Coronary artery (tissue), 2 donors: ENCODE measurements at regions not wholly inside any gene's neighbourhood (a gene's known extent, or its start where the extent isn't known, plus 50 kb on each side); places are given as distances from the start of the nearest gene placed in this dataset.

ENCODE experiments used
- DNase-seq: peaks from one replicate; pipeline ENCODE4 v3.0.0-alpha.2; 2017; ENCODE audit warnings: low spot score
- H3K27ac ChIP-seq, 2 donors: fragments of 200-600 bp; sonication (generic); one replicate each; pipeline ENCODE4 v1.5.1; 2016 to 2019
- H3K4me3 ChIP-seq: fragments of 200-600 bp; sonication (generic); 2 replicates; pipeline ENCODE4 v1.5.1; 2016; ENCODE audit warnings: mild to moderate bottlenecking, moderate library complexity
- TF ChIP-seq, protein P1 (sequence below): fragments of 200-600 bp; sonication (generic); IDR thresholded peaks from one replicate; pipeline ENCODE4 v1.5.1; 2019; ENCODE audit warnings: antibody characterized with exemption

DNA sequence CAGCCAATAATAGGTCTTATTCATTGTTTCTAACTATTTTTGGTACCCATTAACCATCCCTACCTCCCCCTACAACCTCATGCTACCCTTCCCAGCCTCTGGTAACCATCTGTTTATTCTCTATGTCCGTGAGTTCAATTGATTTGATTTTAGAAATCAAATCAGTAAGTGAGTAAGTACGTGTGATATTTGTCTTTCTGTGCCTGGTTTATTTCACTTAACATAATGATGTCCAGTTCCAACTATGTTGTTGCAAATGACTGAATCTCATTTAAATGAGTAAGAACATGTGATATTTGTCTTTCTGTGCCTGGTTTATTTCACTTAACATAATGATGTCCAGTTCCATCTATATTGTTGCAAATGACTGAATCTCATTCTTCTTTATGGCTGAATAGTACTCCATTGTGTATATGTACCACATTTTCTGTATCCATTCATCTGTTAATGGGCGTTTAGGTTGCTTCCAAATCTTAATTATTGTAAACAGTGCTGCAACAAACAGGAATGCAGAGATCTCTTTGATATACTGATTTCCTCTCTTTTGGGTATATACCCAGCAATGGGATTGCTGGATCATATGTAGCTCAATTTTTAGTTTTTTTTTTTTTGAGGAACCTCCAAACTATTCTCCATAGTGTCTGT lies 49.7 kb upstream of the BICC1 start:
- no peak for DNase-seq
- H3K27ac ChIP-seq: no peak overlapping the region
- TF ChIP-seq, protein P1, sequence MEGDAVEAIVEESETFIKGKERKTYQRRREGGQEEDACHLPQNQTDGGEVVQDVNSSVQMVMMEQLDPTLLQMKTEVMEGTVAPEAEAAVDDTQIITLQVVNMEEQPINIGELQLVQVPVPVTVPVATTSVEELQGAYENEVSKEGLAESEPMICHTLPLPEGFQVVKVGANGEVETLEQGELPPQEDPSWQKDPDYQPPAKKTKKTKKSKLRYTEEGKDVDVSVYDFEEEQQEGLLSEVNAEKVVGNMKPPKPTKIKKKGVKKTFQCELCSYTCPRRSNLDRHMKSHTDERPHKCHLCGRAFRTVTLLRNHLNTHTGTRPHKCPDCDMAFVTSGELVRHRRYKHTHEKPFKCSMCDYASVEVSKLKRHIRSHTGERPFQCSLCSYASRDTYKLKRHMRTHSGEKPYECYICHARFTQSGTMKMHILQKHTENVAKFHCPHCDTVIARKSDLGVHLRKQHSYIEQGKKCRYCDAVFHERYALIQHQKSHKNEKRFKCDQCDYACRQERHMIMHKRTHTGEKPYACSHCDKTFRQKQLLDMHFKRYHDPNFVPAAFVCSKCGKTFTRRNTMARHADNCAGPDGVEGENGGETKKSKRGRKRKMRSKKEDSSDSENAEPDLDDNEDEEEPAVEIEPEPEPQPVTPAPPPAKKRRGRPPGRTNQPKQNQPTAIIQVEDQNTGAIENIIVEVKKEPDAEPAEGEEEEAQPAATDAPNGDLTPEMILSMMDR: no peak
- H3K4me3 ChIP-seq: no peak overlapping the region
